ENCODE measurements at regions not wholly inside any gene's neighbourhood (a gene's known extent, or its start where the extent isn't known, plus 50 kb on each side); places are given as distances from the start of the nearest gene placed in this dataset.
"Not testable (repeated sequence)": the region's sequence is repeated elsewhere in the genome, so short reads cannot be mapped to it uniquely, and the experiment has no call there.

- no peak for TF ChIP-seq POLR2AphosphoS5 (IDR thresholded peaks at IDR 0.05; ENCODE audit: low read depth, low read length)
- TF ChIP-seq, protein P1, sequence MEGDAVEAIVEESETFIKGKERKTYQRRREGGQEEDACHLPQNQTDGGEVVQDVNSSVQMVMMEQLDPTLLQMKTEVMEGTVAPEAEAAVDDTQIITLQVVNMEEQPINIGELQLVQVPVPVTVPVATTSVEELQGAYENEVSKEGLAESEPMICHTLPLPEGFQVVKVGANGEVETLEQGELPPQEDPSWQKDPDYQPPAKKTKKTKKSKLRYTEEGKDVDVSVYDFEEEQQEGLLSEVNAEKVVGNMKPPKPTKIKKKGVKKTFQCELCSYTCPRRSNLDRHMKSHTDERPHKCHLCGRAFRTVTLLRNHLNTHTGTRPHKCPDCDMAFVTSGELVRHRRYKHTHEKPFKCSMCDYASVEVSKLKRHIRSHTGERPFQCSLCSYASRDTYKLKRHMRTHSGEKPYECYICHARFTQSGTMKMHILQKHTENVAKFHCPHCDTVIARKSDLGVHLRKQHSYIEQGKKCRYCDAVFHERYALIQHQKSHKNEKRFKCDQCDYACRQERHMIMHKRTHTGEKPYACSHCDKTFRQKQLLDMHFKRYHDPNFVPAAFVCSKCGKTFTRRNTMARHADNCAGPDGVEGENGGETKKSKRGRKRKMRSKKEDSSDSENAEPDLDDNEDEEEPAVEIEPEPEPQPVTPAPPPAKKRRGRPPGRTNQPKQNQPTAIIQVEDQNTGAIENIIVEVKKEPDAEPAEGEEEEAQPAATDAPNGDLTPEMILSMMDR (IDR thresholded peaks at IDR 0.05) = no peak
- no peak for TF ChIP-seq REST (IDR thresholded peaks at IDR 0.05; ENCODE audit: insufficient read depth in 1 of 2, low read depth in 2 of 2, low read length in 1 of 2)
- TF ChIP-seq TCF7L2 (IDR thresholded peaks at IDR 0.05; ENCODE audit: low read depth, low read length) = no peak
- TF ChIP-seq SIN3A (IDR thresholded peaks at IDR 0.05; ENCODE audit: borderline replicate concordance, insufficient read depth, low read depth, low read length) = no peak
- in situ Hi-C loops (cut with HindIII; ENCODE audit: low pct_unique_long_range_greater_than_20kb, low sequenced_read_pairs) = no loop called here
- ATAC-seq = no peak
- no peak overlapping the region for H3K4me3 ChIP-seq (ENCODE audit: low read depth in 2 of 2, low read length in 2 of 2)
- CTCF ChIA-PET = no interaction called here
- POLR2A ChIA-PET = no interaction called here
- no peak overlapping the region for H3K27ac ChIP-seq (ENCODE audit: low read length)
- no peak for DNase-seq (ENCODE audit: low read depth, low spot score)
- no TSS peak for BruUV-seq (replicated peaks)
- intact Hi-C loops (cut with micrococcal nuclease; ENCODE audit: unreplicated experiment) = no loop called here
- H3K4me1 ChIP-seq (ENCODE audit: control insufficient read depth, insufficient read depth, low read length) = no peaks in the 10 kb centered on the region
- H3K27me3 ChIP-seq (ENCODE audit: control insufficient read depth, insufficient read depth, low read length) = no peaks in the 10 kb centered on the region
- H3K9me3 ChIP-seq (ENCODE audit: control insufficient read depth, insufficient read depth, low read depth, low read length) = no peaks in the 10 kb centered on the region
- no peaks in the 10 kb centered on the region for H3K36me3 ChIP-seq (ENCODE audit: control insufficient read depth, insufficient read depth, low read length)
Measured at GRCh38 chr6:120373185-120373584, 961.1 kb downstream of the TBC1D32 start.

DNA sequence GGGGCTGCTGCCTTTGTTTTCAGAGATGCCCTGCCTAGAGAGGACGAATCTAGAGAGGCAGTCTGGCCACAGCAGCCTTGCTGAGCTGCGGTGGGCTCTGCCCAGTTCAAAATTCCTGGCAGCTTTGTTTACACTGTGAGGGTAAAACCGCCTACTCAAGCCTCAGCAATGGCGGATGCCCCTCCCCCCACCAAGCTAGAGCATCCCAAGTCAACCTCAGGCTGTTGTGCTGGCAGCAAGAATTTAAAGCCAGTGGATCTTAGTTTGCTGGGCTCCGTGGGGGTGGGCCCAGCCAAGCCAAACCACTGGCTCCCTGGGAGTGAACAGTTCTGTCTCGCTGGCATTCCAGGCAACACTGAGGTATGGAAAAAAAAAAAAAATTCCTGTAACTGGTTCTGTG is 970.9 kb downstream of the TBC1D32 start:
- Histone ChIP-seq H3K9me3 (ENCODE audit: control insufficient read depth, insufficient read depth, low read depth, low read length) (no peaks in the 10 kb centered on the region), H3K4me1 (ENCODE audit: control insufficient read depth, insufficient read depth, low read length) (no peaks in the 10 kb centered on the region), H3K36me3 (ENCODE audit: control insufficient read depth, insufficient read depth, low read length) (no peaks in the 10 kb centered on the region), H3K27me3 (ENCODE audit: control insufficient read depth, insufficient read depth, low read length) (no peaks in the 10 kb centered on the region), H3K27ac (ENCODE audit: low read length) (no peak overlapping the region), H3K4me3 (ENCODE audit: low read depth in 2 of 2, low read length in 2 of 2) (no peak overlapping the region)
- intact Hi-C loops (cut with micrococcal nuclease; ENCODE audit: unreplicated experiment) = no loop called here
- TF ChIP-seq POLR2AphosphoS5 (IDR thresholded peaks at IDR 0.05; ENCODE audit: low read depth, low read length) (no peak), REST (IDR thresholded peaks at IDR 0.05; ENCODE audit: insufficient read depth in 1 of 2, low read depth in 2 of 2, low read length in 1 of 2) (no peak), TCF7L2 (IDR thresholded peaks at IDR 0.05; ENCODE audit: low read depth, low read length) (no peak)
- POLR2A ChIA-PET = no interaction called here
- CTCF ChIA-PET = no interaction called here
- in situ Hi-C loops (cut with HindIII; ENCODE audit: low pct_unique_long_range_greater_than_20kb, low sequenced_read_pairs) = no loop called here
- BruUV-seq (replicated peaks) = no TSS peak
- ATAC-seq (no peak), DNase-seq (ENCODE audit: low read depth, low spot score) (no peak)

DNA sequence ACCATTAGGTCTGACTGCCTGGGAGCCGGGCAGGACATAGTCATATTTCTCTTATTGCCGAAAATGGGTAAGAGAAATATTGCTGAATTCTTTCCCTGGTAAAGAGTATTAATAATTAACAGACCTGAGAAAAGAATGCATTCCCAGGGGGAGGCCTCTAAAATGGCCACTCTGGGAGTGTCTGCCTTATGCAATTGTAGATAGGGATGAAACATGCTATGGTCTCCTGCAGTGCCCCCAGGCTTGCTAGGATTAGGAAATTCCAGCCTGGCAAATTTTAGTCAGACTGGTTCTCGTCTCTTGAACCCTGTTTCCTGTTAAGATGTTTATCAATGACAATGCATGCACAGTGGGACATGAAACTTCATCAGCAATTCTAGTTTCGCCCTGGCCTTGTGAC is 975.7 kb downstream of the TBC1D32 start:
- H3K27me3 ChIP-seq (ENCODE audit: control insufficient read depth, insufficient read depth, low read length); H3K36me3 ChIP-seq (ENCODE audit: control insufficient read depth, insufficient read depth, low read length); H3K4me1 ChIP-seq (ENCODE audit: control insufficient read depth, insufficient read depth, low read length); POLR2A ChIA-PET; CTCF ChIA-PET; in situ Hi-C loops (cut with HindIII; ENCODE audit: low pct_unique_long_range_greater_than_20kb, low sequenced_read_pairs); H3K9me3 ChIP-seq (ENCODE audit: control insufficient read depth, insufficient read depth, low read depth, low read length); ATAC-seq; BruUV-seq (replicated peaks); H3K4me3 ChIP-seq (ENCODE audit: low read depth in 2 of 2, low read length in 2 of 2); DNase-seq (ENCODE audit: low read depth, low spot score); H3K27ac ChIP-seq (ENCODE audit: low read length); intact Hi-C loops (cut with micrococcal nuclease; ENCODE audit: unreplicated experiment): not testable (repeated sequence)
